HFFc6 (cell line): ENCODE measurements at regions not wholly inside any gene's neighbourhood (a gene's known extent, or its start where the extent isn't known, plus 50 kb on each side); places are given as distances from the start of the nearest gene placed in this dataset.

Source experiments
- DNase-seq: peaks from one replicate; pipeline ENCODE4 v3.0.0-alpha.2; 2018
- H3K27ac Mint-ChIP-seq: 2 replicates; pipeline ENCODE4 v1.8.0; 2020; ENCODE audit warnings: mild to moderate bottlenecking, mixed read lengths
- H3K27me3 Mint-ChIP-seq: 2 replicates; pipeline ENCODE4 v1.8.0; 2021; ENCODE audit warnings: mild to moderate bottlenecking, moderate library complexity, mixed read lengths; ENCODE audit not compliant: insufficient read depth
- H3K36me3 Mint-ChIP-seq: 2 replicates; pipeline ENCODE4 v1.8.0; 2021; ENCODE audit warnings: low read depth, mixed read lengths
- H3K4me1 Mint-ChIP-seq: 2 replicates; pipeline ENCODE4 v1.8.0; 2020; ENCODE audit warnings: low read depth, mixed read lengths
- H3K4me3 Mint-ChIP-seq: 2 replicates; pipeline ENCODE4 v1.8.0; 2020; ENCODE audit warnings: mild to moderate bottlenecking, moderate library complexity, mixed read lengths
- H3K9me3 Mint-ChIP-seq: 2 replicates; pipeline ENCODE4 v1.8.0; 2020; ENCODE audit warnings: mild to moderate bottlenecking, mixed read lengths
- TF ChIP-seq, protein P1 (sequence below): fragments of 200-600 bp; sonication (generic); IDR thresholded peaks from 2 replicates; pipeline ENCODE4 v1.5.0; 2021; ENCODE audit warnings: antibody characterized with exemption, mild to moderate bottlenecking

DNA sequence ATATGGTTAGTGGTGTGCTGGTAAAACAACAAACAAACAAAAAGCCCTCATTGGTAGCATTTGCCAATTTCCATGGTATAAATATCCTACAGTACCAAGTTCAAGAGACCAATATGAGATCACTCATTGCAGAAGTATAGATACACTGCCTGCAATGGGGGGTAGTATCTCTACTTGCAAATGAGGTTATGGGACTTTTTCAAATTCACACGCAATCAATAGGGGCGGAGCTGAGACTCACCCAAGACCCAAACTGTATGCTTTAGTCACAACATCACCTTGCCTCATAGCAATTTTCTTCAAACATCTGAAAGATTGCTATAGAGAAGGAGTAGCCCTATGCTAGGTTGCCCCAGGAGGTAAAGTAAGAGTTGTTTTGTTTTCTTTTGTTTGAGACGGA, 93.7 kb downstream of the VCPKMT start:
- H3K4me1 Mint-ChIP-seq: peaks cover 60% of the 10 kb centered on the region
- H3K9me3 Mint-ChIP-seq: peaks cover 31% of the 10 kb centered on the region
- peaks cover 38% of the 10 kb centered on the region for H3K36me3 Mint-ChIP-seq
- no peaks in the 10 kb centered on the region; the same call in 1 of the 2 replicates for H3K27me3 Mint-ChIP-seq
- DNase-seq: no peak
- TF ChIP-seq, protein P1, sequence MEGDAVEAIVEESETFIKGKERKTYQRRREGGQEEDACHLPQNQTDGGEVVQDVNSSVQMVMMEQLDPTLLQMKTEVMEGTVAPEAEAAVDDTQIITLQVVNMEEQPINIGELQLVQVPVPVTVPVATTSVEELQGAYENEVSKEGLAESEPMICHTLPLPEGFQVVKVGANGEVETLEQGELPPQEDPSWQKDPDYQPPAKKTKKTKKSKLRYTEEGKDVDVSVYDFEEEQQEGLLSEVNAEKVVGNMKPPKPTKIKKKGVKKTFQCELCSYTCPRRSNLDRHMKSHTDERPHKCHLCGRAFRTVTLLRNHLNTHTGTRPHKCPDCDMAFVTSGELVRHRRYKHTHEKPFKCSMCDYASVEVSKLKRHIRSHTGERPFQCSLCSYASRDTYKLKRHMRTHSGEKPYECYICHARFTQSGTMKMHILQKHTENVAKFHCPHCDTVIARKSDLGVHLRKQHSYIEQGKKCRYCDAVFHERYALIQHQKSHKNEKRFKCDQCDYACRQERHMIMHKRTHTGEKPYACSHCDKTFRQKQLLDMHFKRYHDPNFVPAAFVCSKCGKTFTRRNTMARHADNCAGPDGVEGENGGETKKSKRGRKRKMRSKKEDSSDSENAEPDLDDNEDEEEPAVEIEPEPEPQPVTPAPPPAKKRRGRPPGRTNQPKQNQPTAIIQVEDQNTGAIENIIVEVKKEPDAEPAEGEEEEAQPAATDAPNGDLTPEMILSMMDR: no peak
- H3K27ac Mint-ChIP-seq: no peak overlapping the region
- no peak overlapping the region for H3K4me3 Mint-ChIP-seq

DNA sequence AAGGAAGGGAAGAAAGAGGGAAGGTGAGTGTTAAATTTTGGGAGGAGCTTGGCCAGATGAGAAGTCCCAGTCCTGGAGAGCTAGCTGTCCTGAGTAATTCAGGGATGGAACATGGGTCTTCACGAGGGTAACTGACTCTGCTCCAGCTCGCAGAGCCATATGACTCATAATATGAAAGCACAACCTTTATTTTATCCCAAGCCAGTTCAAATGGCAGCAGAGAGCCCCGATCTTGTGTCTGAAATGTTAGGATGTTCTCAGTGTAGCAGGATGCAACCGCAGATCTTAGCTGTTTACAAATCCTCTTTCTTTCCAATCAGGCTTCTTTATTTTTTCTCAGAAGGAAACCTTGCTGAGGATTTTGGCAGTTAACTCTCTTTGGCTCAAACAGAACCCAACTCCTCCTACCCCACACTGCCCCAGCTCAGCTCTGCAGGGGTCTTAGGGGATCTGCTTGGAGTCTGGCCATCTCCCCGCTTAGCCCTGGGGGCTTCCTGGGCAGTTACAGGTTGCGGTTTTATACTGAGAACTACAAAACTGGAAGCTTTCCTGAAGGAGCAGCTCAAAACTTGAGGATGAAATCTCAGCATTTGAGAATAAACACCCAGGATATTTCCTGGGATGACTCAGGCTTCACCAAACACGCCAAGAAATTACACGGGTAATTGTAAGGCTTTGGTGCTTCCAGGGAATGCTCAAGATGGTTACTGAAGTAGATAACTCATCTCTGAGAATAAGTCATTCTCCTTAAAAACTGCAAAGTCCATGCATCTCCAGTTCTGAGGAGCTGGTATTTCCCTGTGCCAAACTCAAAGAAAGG, 92.5 kb downstream of the VCPKMT start:
- Mint-ChIP-seq H3K4me1 (peaks cover 48% of the 10 kb centered on the region), H3K9me3 (peaks cover 31% of the 10 kb centered on the region), H3K27ac (peak overlapping the region; percentile 89), H3K27me3 (no peaks in the 10 kb centered on the region; the same call in 1 of the 2 replicates), H3K36me3 (peaks cover 38% of the 10 kb centered on the region), H3K4me3 (peak overlapping the region; percentile 76)
- TF ChIP-seq, protein P1: no peak
- peak; percentile 88 for DNase-seq

DNA sequence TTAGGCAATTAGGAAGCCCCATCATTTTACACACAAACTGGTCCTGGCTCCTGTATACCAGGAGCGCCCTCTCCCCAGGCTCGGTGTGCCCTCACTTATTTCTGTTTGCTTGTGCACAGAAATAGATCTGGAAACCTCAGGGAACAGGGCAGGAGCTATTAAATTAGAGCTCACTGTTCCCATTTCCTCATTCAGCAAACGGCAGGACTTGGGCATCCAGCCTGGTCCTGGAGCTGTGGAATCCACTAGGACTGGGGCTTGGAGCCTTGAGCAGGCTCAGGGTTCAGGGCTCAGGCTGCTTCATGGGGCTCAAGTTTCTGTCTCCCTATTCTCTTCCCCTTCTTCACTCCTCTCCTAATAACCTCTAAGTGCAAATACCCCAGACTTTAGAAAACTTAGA, 91.3 kb downstream of the VCPKMT start:
- TF ChIP-seq, protein P1: no peak
- Mint-ChIP-seq H3K9me3 (peaks cover 25% of the 10 kb centered on the region), H3K36me3 (peaks cover 30% of the 10 kb centered on the region), H3K27me3 (no peaks in the 10 kb centered on the region; the same call in 1 of the 2 replicates), H3K4me3 (peak overlapping the region; percentile 15; the same call in 1 of the 2 replicates), H3K27ac (peak overlapping the region; percentile 89), H3K4me1 (peaks cover 47% of the 10 kb centered on the region)
- no peak for DNase-seq

DNA sequence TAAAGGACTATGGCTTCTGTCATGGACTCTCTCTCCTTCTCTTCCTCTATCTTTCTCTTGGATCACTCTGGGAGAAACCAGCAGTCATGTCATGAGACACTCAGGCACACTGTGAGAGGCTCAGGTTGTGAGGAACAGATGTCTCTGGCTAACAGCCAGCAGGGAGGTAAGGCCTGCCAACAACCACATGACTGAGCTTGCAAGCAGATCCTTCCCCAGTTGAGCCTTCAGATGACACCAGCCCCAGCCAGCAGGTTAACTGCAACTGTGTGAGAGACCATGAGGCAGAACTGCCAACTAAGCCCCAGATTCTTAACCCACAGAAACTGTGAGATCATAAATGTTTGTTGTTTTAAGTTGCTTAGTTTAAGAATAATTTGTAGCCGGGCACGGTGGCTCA, 90.6 kb downstream of the VCPKMT start:
- H3K27ac Mint-ChIP-seq: 0 out of 2 replicates have a peak overlapping the region, but pooled peaks have one; percentile 38
- H3K4me3 Mint-ChIP-seq: no peak overlapping the region
- H3K4me1 Mint-ChIP-seq: peaks cover 44% of the 10 kb centered on the region
- H3K36me3 Mint-ChIP-seq: peaks cover 23% of the 10 kb centered on the region
- TF ChIP-seq, protein P1: no peak
- peaks cover 1% of the 10 kb centered on the region for H3K27me3 Mint-ChIP-seq
- DNase-seq: no peak
- peaks cover 18% of the 10 kb centered on the region for H3K9me3 Mint-ChIP-seq

DNA sequence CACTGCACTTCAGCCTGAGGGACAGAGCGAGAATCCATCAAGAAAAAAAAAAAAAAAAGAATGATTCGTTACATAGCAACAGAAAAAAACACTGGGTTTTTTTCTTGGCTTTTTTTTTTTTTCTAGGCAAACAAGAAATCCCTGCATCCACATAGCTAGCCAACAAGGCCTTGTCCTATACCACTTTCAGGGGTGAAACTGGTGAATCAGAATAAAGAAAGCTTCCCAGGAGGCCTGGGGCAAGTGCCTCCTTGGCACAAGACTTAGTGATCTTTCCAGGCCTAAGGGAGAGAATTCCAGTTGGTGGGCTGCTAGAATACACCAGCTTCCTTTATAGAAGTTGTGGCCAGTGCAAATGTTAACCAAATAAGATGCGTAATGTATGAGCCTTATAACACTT, 90.0 kb downstream of the VCPKMT start:
- peaks cover 1% of the 10 kb centered on the region for H3K27me3 Mint-ChIP-seq
- H3K4me3 Mint-ChIP-seq: no peak overlapping the region
- H3K27ac Mint-ChIP-seq: no peak overlapping the region
- peaks cover 11% of the 10 kb centered on the region for H3K9me3 Mint-ChIP-seq
- DNase-seq: no peak
- peaks cover 17% of the 10 kb centered on the region for H3K36me3 Mint-ChIP-seq
- TF ChIP-seq, protein P1: no peak
- H3K4me1 Mint-ChIP-seq: peaks cover 42% of the 10 kb centered on the region
